NOMO-1 treated with dmso at 0.1 percent for 144 hours (cell line): ENCODE measurements at regions not wholly inside any gene's neighbourhood (a gene's known extent, or its start where the extent isn't known, plus 50 kb on each side); places are given as distances from the start of the nearest gene placed in this dataset.

Experiments
- DNase-seq: peaks from one replicate; lab custom pipeline; 2025; ENCODE audit not compliant: unreplicated experiment; lab: John Stamatoyannopoulos, UW

- DNase-seq: no peak
Observed at GRCh38 chr4:148827781-148828180, 385.6 kb upstream of the NR3C2 start.

DNA sequence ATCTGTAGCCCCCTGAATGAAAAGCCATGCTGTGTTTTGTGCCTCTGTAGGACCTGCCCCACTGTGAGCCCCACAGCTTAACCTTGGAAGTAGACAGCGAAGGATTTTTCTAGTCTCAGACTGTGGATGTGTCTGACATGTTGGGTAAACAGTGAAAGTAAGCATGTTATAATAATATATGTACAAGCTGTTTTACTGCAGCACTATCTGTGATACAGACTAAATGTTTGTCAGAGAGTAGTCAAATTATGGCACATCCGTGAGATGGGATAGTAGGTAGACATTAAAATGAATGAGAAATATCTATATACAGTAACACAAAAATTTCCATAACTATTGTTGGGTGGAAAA lies 381.2 kb upstream of the NR3C2 start:
- DNase-seq: no peak

- DNase-seq: no peak
Observed at GRCh38 chr4:148822572-148823418, 380.6 kb upstream of the NR3C2 start.

DNA sequence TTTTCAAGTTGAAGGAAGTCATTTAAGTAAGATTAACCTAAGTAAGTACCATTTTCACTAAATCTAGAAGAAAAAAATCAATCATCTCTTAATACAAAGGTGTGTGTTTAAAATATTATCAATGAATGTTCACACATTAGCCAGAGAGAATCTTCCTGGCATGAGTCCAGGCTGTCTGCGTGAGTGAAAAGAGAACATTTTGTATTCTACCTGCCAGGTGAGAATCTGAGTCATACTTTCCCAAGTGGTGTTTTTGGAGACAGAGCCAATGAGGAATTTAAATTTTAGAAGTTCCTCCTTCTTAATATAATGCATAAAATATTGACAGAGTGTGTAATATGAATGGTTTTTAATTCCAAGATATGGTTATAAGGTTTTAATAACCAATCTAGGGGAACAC lies 371.8 kb upstream of the NR3C2 start:
- DNase-seq: no peak

GRCh38 chr4:148813289-148813688 lies 371.1 kb upstream of the NR3C2 start:
- DNase-seq: no peak

DNA sequence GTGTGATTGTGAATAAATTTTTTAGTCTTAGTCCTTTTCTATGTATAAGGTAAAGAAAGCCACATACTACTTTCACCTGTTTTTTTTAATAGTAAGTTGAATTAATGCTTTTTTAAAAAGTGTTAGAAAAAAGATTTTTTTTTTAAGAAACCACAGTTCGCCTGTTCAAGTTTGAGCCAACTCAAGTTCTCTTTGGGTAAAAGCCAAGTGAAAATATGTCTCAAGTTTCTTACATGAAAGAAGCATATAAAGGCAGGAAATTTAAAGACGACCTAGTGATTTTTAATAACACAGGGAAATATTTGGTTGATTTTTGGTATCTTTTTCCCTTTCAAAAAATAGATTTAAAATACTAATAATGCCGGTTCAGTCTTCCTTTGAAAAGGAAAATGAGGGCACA lies 369.9 kb upstream of the NR3C2 start:
- DNase-seq: no peak

GRCh38 chr4:148810461-148810860 lies 368.2 kb upstream of the NR3C2 start:
- DNase-seq: no peak

GRCh38 chr4:148808416-148808815 lies 366.2 kb upstream of the NR3C2 start:
- no peak for DNase-seq

GRCh38 chr4:148800940-148801339 lies 358.7 kb upstream of the NR3C2 start:
- DNase-seq: no peak

GRCh38 chr4:148800336-148800885 lies 358.2 kb upstream of the NR3C2 start:
- DNase-seq: no peak

DNA sequence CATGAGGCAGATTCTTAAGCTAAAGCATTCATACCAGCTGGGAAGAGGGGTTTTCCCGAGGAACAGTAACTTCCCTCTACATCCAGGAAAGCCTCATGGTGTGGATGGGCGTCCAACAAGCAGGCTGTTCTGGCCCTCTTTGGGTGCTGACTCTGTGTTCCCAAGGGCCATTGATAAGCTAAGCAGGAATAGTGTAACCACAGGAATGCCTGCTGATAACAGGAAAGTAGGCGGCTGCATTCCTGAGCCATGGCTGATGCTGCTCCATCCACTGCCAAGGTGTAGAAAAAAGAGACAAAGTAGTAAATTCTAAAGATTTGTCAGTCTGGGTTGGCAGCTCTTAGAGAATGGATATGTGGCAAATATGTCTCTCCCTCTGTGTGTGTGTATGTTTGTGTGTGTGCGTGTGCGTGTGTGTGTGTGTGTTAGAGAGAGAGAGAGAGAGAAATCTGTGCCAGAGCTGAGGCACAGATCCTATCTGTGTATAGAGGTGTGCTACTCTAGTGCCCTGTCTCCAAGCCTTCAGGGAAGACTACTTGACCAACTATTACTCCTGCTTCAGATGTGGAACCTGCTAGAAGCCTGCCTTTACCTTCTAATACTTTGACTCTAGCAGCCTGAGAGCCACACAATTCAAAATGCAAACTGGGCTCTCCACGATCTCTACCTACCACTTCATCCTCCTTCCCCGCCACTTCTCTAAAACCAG lies 353.1 kb upstream of the NR3C2 start:
- no peak for DNase-seq

DNA sequence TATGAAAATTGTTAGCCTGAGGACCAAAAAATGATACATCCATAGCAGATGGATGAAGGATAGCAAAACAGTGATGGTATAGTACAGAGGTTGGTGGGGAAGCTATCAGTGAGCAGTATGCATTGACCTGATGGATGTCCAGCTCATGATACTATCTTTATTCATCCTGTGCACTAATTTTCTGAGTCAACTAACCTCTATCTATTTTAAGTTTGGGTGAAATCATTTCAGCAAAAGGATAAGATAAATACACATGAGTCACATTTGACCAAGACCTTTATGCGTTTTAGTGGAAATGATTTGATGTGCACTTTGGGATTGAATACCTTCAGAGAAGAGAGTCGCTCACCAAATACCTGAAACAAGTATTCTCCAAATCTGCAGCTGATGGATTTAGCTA lies 351.0 kb upstream of the NR3C2 start:
- DNase-seq: no peak

- DNase-seq: no peak
Observed at GRCh38 chr4:148790691-148791090, 348.5 kb upstream of the NR3C2 start.

DNA sequence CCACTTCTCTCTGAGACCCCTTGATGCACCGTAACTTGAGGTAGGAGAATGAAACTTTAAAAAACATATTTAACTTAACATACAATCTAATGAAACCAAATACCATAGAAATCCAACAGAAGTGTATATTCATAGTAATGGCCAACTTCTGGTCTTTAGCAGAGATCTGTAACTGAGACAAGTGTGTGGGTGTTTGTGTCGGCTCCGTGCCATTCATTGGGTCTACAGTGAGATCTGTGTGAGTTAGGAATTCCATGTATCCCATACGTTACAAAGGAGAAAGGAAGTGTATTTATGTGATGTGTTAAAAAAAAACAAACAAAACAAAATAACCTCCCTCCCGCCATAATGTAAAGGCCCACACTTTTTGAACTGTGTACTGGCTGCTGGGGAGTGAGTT lies 348.0 kb upstream of the NR3C2 start:
- no peak for DNase-seq

GRCh38 chr4:148787831-148788477 lies 345.7 kb upstream of the NR3C2 start:
- no peak for DNase-seq

DNA sequence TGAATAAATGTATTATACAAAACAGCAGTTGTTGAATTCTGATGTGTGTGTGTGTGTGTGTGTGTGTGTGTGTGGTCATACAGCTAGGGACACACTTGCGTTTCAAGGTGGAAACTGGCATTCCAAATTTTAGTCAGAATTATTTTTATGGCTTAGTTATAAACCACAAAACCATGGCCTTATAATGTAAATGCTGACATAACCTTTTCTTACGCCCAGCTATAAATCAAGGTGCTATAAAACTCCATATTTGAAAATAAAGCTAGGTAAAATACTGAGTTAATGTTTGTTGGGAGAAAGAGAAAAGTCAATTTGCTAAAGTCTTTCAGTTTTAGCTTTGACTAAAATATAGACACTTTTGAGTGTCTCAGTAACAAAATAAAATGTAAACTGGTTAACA lies 345.1 kb upstream of the NR3C2 start:
- DNase-seq: no peak

- DNase-seq: no peak
Observed at GRCh38 chr4:148786699-148787098, 344.5 kb upstream of the NR3C2 start.

- DNase-seq: no peak
Observed at GRCh38 chr4:148782284-148782683, 340.1 kb upstream of the NR3C2 start.

DNA sequence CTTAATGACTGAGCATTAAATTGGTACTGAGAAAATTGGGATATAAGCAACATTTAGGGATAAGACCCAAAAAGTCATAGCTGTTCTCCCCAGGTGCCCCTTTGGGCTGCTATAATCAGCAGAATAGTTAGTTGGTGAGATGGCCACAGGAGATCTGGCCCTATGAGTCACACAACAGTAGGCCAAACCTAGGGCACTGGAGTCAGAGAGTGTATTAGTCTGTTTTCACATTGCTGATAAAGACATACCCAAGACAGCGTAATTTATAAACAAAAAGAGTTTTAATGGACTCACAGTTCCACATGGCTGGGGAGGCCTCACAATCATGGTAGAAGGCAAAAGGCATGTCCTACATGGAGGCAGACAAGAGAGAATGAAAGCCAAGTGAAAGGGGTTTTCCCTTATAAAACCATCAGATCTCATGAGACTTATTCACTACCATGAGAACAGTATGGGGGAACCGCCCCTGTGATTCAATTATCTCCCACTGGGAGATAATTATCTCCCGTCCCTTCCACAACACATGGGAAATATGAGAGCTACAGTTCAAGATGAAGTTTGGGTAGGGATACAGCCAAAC lies 338.3 kb upstream of the NR3C2 start:
- DNase-seq: no peak

DNA sequence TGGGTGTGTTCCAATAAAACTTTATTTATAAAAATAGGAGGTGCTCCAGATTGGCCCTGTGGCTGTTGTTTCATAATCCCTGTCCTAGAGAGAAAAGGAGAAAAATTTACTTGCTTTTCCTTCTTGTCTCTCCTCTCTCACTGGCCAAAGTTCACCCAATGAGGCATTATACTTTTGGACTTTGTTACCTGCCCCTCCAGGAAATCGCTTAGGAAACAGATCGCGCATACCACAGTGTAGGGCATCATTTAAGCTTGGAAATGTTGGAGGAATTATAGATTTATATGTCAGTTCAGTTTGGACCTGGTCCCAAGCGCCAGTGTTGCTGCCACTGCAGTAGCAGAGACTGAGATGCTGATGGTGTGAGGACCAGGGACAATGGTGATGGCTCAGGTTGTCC lies 337.6 kb upstream of the NR3C2 start:
- DNase-seq: no peak

DNA sequence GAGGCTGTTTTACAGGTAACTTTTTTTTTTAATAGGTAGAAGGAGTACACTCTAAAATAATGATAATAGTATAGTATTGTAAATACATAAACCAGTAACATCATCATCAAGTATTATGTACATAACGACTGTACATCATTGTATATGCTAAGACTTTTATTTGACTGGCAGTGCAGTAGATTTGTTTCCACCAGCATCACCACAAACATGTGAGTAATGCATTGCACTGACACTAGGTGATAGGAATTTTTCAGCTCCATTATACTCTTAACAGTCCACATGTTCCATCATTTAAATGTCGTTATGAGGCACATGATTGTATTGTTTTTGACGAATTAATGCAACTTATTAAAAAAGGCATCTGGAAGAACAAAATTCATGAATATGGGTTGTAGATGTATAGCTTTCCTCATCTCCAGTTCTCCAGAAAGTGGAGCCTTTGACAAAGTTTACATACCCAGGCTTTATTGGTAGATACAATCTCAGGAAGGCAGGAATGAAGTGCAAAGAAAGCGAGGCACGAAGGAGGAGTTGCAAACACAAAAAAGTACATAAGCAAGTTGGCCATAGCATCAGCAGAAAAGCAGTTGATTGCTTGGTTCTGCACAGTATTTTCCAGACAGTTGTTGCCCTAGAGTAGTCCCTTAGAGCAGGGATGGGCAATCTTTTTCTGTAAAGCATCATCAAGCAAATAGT lies 336.9 kb upstream of the NR3C2 start:
- no peak for DNase-seq
